Neural progenitor cell (in vitro differentiated cells): ENCODE measurements at regions not wholly inside any gene's neighbourhood (a gene's known extent, or its start where the extent isn't known, plus 50 kb on each side); places are given as distances from the start of the nearest gene placed in this dataset.

Experiments used
- DNase-seq: peaks from one replicate; pipeline ENCODE4 v3.0.0-alpha.2; 2016; ENCODE audit warnings: low spot score
- H2AFZ ChIP-seq: fragments of 200-600 bp; sonication (generic); replicated peaks from 2 replicates; pipeline ENCODE4 v1.6.1; 2016; ENCODE audit warnings: antibody characterized with exemption
- H3F3A ChIP-seq: fragments of 200-600 bp; sonication (generic); 2 replicates; pipeline ENCODE4 v1.6.1; 2016; ENCODE audit warnings: antibody characterized with exemption, low read depth
- H3K27ac ChIP-seq: fragments of 200-600 bp; sonication (generic); 2 replicates; pipeline ENCODE4 v1.5.1; 2016; ENCODE audit warnings: mild to moderate bottlenecking
- H3K27me3 ChIP-seq: fragments of 200-600 bp; sonication (generic); 2 replicates; pipeline ENCODE4 v1.6.1; 2016; ENCODE audit warnings: mild to moderate bottlenecking, moderate library complexity
- H3K36me3 ChIP-seq: fragments of 200-600 bp; sonication (generic); 2 replicates; pipeline ENCODE4 v1.5.1; 2016
- H3K4me1 ChIP-seq: fragments of 200-600 bp; sonication (generic); 2 replicates; pipeline ENCODE4 v1.6.1; 2016; ENCODE audit warnings: mixed run types
- H3K4me2 ChIP-seq: fragments of 200-600 bp; sonication (generic); 2 replicates; pipeline ENCODE4 v1.6.1; 2016
- H3K4me3 ChIP-seq: fragments of 200-600 bp; sonication (generic); 2 replicates; pipeline ENCODE4 v1.5.1; 2016
- H3K79me2 ChIP-seq: fragments of 200-600 bp; sonication (generic); 2 replicates; pipeline ENCODE4 v1.6.1; 2016; ENCODE audit warnings: low read depth
- H3K9ac ChIP-seq: fragments of 200-600 bp; sonication (generic); 2 replicates; pipeline ENCODE4 v1.6.1; 2016
- H3K9me3 ChIP-seq: fragments of 200-600 bp; sonication (generic); 2 replicates; pipeline ENCODE4 v1.5.1; 2016; ENCODE audit warnings: low read depth
- H4K20me1 ChIP-seq: fragments of 200-600 bp; sonication (generic); 2 replicates; pipeline ENCODE4 v1.6.1; 2016; ENCODE audit warnings: low read depth
- H3K27ac Mint-ChIP-seq: 3 replicates; pipeline ENCODE4 v1.8.0; 2021; ENCODE audit warnings: mixed read lengths
- H3K27me3 Mint-ChIP-seq: 2 replicates; pipeline ENCODE4 v1.8.0; 2022; ENCODE audit warnings: low read depth, mild to moderate bottlenecking, inconsistent platforms, moderate library complexity, mixed read lengths; ENCODE audit not compliant: insufficient read depth
- H3K36me3 Mint-ChIP-seq: 3 replicates; pipeline ENCODE4 v1.8.0; 2021; ENCODE audit warnings: mixed read lengths
- H3K4me1 Mint-ChIP-seq: 3 replicates; pipeline ENCODE4 v1.8.0; 2021; ENCODE audit warnings: mixed read lengths
- H3K4me3 Mint-ChIP-seq: 3 replicates; pipeline ENCODE4 v1.8.0; 2021; ENCODE audit warnings: mild to moderate bottlenecking, moderate library complexity, mixed read lengths
- H3K9me3 Mint-ChIP-seq: 3 replicates; pipeline ENCODE4 v1.8.0; 2020; ENCODE audit warnings: mixed read lengths
- CTCF ChIP-seq: fragments of 200-600 bp; sonication (generic); IDR thresholded peaks from 2 replicates; pipeline ENCODE4 v1.5.1; 2017; ENCODE audit warnings: antibody characterized with exemption, mild to moderate bottlenecking
- EZH2 ChIP-seq: fragments of 200-600 bp; sonication (generic); IDR thresholded peaks from 2 replicates; pipeline ENCODE4 v1.6.1; 2017; ENCODE audit warnings: antibody characterized with exemption, mild to moderate bottlenecking, moderate library complexity
- EZH2phosphoT487 ChIP-seq: fragments of 200-600 bp; sonication (generic); IDR thresholded peaks from 2 replicates; pipeline ENCODE4 v1.6.1; 2017; ENCODE audit warnings: antibody characterized with exemption

DNA sequence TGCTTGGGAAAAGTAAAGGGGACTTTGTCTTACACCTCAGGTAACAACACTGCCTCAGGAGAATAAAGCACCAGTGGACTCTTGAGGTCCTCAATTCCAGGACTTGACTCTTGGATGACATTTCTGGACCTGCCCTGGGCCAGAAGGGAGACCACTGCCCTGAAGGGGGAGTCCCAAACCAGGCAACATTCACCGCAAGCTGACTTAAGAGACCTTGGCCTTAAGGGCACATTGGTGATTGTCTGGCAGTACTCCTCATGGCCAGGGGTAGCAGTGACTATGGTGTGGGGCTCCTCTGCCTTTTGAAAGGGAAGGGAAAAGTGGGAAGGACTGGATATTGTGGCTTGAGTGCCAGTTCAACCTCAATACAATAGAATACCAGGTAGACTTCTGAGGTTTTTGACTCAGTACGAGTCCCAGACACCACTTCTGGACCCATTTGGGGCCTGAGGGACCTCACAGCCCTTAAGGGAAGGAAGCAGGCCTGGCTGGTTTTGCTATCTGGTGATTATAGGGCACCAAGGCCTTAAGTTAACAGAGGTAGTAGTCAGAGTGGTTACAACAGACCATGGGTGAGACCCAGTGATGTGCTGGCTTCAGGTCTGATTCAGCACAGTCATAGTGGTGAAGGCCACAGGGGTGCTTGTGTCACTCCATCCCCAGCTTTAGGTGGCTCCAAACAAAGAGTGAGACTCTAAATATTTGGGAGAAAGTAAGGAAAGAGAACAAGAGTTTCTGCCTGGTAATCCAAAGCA, 121.2 kb upstream of the TET2 start:
- Histone ChIP-seq H3K36me3 (no peaks in the 10 kb centered on the region), H3K27me3 (no peaks in the 10 kb centered on the region), H4K20me1 (no peaks in the 10 kb centered on the region), H3K4me1 (no peaks in the 10 kb centered on the region), H3K4me2 (no peak overlapping the region), H3K9ac (no peak overlapping the region), H3K27ac (no peak overlapping the region), H3K79me2 (no peaks in the 10 kb centered on the region), H3K9me3 (no peaks in the 10 kb centered on the region), H3F3A (no peaks in the 10 kb centered on the region), H3K4me3 (no peak overlapping the region), H2AFZ (no peak overlapping the region)
- no peak for DNase-seq
- Mint-ChIP-seq H3K36me3 (no peaks in the 10 kb centered on the region), H3K27me3 (peaks cover 3% of the 10 kb centered on the region), H3K9me3 (peaks cover 6% of the 10 kb centered on the region), H3K27ac (no peak overlapping the region), H3K4me3 (no peak overlapping the region), H3K4me1 (no peaks in the 10 kb centered on the region)
- TF ChIP-seq EZH2phosphoT487 (no peak), CTCF (no peak), EZH2 (no peak)

DNA sequence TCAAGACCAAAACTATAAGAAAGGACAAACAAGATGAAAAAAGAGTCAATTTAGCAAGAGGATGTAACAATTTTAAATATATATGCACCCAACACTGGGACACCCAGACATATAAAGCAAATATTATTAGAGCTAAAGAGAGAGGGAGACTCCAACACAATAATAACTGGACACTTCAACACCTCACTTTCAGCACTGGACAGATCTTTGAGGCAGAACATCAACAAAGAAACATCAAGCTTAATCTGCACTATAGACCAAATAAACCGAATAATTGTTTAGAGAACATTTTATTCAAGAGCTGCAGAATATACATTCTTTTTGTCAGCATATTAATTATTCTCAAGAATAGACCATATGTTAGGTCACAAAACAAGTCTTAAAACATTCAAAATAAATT, 109.7 kb upstream of the TET2 start:
- Histone ChIP-seq H3K9me3 (no peaks in the 10 kb centered on the region), H2AFZ (no peak overlapping the region), H3K27ac (no peak overlapping the region), H3K4me3 (no peak overlapping the region), H3K27me3 (no peaks in the 10 kb centered on the region), H3K4me2 (no peak overlapping the region), H3F3A (no peaks in the 10 kb centered on the region), H3K9ac (no peak overlapping the region), H3K36me3 (no peaks in the 10 kb centered on the region), H4K20me1 (no peaks in the 10 kb centered on the region), H3K4me1 (no peaks in the 10 kb centered on the region), H3K79me2 (no peaks in the 10 kb centered on the region)
- Mint-ChIP-seq H3K4me3 (no peak overlapping the region), H3K4me1 (no peaks in the 10 kb centered on the region), H3K9me3 (no peaks in the 10 kb centered on the region), H3K27ac (no peak overlapping the region), H3K36me3 (no peaks in the 10 kb centered on the region), H3K27me3 (no peaks in the 10 kb centered on the region)
- no peak for TF ChIP-seq EZH2
- no peak for TF ChIP-seq EZH2phosphoT487
- TF ChIP-seq CTCF = no peak
- DNase-seq = no peak

DNA sequence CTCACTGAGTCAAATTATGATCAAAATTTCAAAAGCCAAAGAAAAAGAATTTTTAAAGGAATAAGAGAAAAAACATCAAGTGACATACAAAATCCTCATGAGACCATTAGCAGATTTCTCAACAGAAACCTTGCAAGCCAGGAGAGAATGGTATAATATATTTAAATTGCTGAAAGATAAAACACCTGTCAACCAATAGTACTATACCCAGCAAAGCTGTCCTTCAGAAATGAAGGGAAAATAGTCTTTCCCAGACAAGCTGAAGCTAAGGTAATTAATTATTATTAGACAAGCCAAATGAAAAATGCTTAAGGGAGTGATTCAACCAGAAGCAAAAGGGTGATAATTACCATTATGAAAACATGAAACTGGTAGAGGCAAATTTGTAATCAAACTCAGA, 104.2 kb upstream of the TET2 start:
- Mint-ChIP-seq H3K9me3 (no peaks in the 10 kb centered on the region), H3K27me3 (no peaks in the 10 kb centered on the region), H3K4me1 (no peaks in the 10 kb centered on the region), H3K36me3 (no peaks in the 10 kb centered on the region), H3K4me3 (no peak overlapping the region), H3K27ac (no peak overlapping the region)
- H3K27me3 ChIP-seq = no peaks in the 10 kb centered on the region
- no peak overlapping the region for H3K4me3 ChIP-seq
- H3K79me2 ChIP-seq = no peaks in the 10 kb centered on the region
- H3K36me3 ChIP-seq = no peaks in the 10 kb centered on the region
- H3F3A ChIP-seq = no peaks in the 10 kb centered on the region
- TF ChIP-seq EZH2phosphoT487 (no peak), EZH2 (no peak), CTCF (no peak)
- no peak overlapping the region for H3K4me2 ChIP-seq
- H3K9ac ChIP-seq = no peak overlapping the region
- H3K9me3 ChIP-seq = no peaks in the 10 kb centered on the region
- DNase-seq = no peak
- no peak overlapping the region for H3K27ac ChIP-seq
- no peak overlapping the region for H2AFZ ChIP-seq
- H4K20me1 ChIP-seq = no peaks in the 10 kb centered on the region
- no peaks in the 10 kb centered on the region for H3K4me1 ChIP-seq
